ENCODE measurements at regions not wholly inside any gene's neighbourhood (a gene's known extent, or its start where the extent isn't known, plus 50 kb on each side); places are given as distances from the start of the nearest gene placed in this dataset.

DNA sequence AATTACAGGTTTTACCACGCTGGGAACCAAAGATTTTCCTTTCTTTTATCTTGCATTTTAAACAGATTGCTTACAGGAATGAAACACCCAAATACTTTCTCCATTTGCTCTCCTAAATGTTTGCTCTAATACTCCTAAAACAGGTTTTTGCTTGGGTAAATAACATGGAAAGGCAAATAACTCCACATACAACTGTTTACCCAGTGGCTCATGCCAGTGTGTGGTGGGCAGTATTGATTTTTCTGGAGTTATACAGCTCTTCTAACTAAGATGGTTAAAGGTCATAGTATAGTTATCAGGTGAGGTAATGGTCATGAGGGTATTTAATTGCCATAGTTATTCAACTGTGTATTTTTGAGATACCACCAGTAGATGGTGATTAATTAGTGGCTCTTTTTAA, 61.2 kb upstream of the RAB27B start:
- no peak for DNase-seq (ENCODE audit: low read depth in 2 of 2)

DNA sequence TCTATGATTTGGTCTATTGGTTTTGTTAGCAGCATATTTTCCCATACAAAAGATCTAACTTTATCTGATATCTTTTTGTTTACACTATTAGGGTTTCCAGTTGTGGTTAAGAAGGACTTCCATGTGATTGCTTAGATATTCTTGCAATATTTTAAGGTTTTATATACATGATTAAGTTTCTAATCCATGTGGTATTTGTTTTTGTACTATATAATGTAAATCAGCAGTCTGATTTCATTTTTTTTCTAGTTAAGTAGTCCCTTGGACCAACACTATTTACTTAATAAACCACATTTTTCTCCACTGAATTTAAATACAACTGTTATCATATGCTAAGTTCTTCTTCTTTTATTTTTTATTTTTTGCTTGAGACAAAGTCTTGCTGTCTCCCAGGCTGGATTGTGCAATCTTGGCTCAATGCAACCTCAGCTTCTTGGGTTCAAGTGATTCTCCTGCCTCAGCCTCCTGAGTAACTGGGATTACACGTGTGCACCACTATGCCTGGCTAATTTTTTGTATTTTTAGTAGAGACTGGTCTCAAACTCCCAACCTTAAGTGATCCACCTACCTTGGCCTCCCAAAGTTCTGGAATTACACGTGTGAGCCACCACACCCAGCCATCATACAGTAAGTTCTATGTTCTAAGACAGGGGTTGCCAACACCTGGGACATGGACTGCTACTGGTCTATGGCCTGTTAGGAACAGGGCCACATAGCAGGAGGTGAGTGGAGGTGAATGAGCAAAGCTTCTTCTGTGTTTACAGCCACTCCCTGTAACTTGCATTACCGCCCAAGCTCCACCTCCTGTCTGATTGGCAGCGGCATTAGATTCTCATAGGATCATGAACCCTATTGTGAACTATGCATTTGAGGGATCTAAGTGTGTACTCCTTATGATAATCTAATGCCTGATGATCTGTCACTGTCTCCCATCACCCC, 58.5 kb upstream of the RAB27B start:
- no peak for DNase-seq (ENCODE audit: low read depth in 2 of 2)

- no peak for DNase-seq (ENCODE audit: low read depth in 2 of 2)
Measured at GRCh38 chr18:54772056-54772455, 56.2 kb upstream of the RAB27B start.

GRCh38 chr18:54774423-54774822, 53.9 kb upstream of the RAB27B start:
- no peak for DNase-seq (ENCODE audit: low read depth in 2 of 2)

DNA sequence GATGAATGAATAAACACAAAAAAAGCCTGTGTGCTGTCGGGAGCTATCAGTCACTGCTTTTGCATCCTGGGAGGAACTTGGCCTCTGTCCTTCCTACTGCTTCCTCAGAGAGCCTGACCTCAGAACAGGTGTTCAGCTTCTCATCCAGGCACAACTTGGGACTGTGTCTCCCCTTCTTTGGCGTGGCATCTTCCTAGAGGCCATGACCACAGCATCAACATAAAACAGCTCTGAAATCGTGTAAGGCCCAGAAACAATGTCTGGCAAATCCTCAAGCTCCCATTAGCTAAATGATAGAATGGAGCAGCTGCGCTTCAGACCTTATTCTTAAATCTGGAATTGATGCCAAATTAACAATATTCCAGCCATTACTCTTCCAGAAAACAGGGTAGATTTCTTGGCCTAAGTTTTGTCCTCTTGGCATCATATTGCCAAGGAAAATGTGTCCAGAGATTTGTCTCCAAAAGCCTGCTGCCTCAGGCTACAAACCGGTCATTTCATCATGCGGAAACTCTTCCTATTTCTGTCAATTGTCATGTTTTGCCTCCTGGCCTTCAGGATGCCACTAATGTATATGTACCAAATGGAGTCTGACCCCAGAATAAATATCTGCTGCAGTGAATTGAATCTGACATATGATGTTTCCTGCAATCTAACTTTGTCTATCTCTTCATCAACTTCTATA, 53.2 kb upstream of the RAB27B start:
- no peak for DNase-seq (ENCODE audit: low read depth in 2 of 2)

DNA sequence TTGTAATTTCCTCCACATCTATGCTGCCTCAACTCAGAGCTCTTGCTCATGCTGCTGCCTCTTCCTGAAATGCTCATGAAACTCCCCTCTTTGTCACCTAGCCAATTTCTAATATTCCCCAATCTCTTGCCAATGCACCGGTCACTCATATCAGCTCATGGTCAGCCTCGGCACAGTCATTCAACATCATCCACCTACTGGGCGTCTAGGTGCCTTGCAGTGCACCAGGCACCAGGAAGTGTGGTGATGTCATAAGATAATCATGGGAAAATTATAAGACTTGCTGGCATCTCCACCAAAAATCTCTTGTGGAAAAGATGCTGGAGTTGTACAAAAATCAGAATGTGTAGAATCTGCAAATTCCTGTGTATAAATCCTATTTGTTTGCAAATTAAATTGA, 52.6 kb upstream of the RAB27B start:
- DNase-seq (ENCODE audit: low read depth in 2 of 2), result peak in 1 of 2 donors; percentile 29

DNA sequence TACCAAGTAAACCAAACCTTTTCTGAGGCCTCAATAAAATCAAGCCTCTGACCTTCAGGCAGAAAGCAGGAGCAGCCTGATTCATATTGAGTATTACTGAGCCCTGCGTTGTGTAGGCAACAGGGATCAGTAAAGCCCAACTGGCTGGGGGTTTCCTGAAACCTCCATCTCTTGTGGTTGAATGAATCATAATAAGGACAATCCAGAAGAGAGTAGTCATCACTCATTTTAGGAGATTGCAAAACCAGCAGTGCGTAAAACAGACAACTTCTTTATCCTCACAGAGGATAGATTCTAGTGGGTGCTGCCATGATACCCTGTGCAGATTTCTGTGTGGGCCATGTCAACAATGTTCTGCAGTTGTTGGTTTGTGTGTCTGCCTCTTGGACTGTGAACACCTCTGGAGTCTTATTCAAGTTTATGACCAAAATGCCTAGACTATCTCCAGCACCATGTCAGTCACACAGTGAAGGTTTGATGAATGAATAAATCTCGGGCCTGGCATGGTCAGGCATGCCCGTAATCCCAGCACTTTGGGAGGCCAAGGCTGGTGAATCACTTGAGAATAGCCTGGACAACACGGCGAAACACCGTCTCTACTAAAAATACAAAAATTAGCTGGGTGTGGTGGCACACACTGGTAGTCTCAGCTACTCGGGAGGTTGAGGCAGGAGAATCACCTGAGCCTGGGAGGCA, 51.8 kb upstream of the RAB27B start:
- peak in 1 of 2 donors; percentile 51 for DNase-seq (ENCODE audit: low read depth in 2 of 2)

- DNase-seq (ENCODE audit: low read depth in 2 of 2), result no peak
Measured at GRCh38 chr18:54777118-54777791, 51.0 kb upstream of the RAB27B start.

DNA sequence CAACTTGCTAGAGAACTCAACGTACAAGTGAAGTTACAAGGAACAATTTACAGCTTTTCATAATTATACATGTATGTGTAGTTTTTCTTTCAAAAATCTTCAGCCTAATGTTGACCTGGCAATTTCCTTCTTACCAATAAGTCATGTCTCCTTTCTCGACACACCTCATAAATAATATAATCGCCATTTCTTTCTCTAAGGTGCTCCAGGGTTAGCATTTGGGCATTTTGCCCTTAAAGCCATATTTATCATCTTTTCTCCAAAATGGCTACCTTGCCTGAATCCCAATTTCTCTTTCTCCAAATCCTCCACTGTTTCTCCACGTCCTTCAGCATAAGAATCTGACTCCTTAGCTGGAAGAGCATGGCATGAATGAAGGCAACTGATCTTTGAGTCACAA, 50.3 kb upstream of the RAB27B start:
- DNase-seq (ENCODE audit: low read depth in 2 of 2), result no peak
